ENCODE measurements at regions not wholly inside any gene's neighbourhood (a gene's known extent, or its start where the extent isn't known, plus 50 kb on each side); places are given as distances from the start of the nearest gene placed in this dataset.
"Not testable (repeated sequence)": the region's sequence is repeated elsewhere in the genome, so short reads cannot be mapped to it uniquely, and the experiment has no call there.

GRCh38 chr21:35504277-35504676 lies 455.2 kb upstream of the RUNX1 start:
- Histone ChIP-seq H3K27ac (ENCODE audit: low read depth, low read length) (no peak overlapping the region), H3K4me3 (ENCODE audit: low read depth in 1 of 5, low read length in 5 of 5) (no peak overlapping the region), H3K4me1 (ENCODE audit: control insufficient read depth in 5 of 5, insufficient read depth in 5 of 5, low read length in 5 of 5) (peaks cover 4 to 23% (median 18%) of the 10 kb centered on the region in 5 donors), H3K27me3 (ENCODE audit: control insufficient read depth in 5 of 5, insufficient read depth in 4 of 5, low read length in 5 of 5) (peaks cover 0 to 4% (median 0%) of the 10 kb centered on the region in 5 donors), H3K36me3 (ENCODE audit: control insufficient read depth in 5 of 5, insufficient read depth in 5 of 5, low read length in 5 of 5) (no peaks in the 10 kb centered on the region), H3K9ac (ENCODE audit: low read length in 5 of 5) (no peak overlapping the region), H3K9me3 (ENCODE audit: control insufficient read depth in 5 of 5, low read length in 5 of 5) (no peaks in the 10 kb centered on the region)

GRCh38 chr21:35503671-35504070 lies 454.6 kb upstream of the RUNX1 start:
- H3K4me3 ChIP-seq (ENCODE audit: low read depth in 1 of 5, low read length in 5 of 5) = no peak overlapping the region
- no peaks in the 10 kb centered on the region for H3K9me3 ChIP-seq (ENCODE audit: control insufficient read depth in 5 of 5, low read length in 5 of 5)
- H3K4me1 ChIP-seq (ENCODE audit: control insufficient read depth in 5 of 5, insufficient read depth in 5 of 5, low read length in 5 of 5) = peaks cover 4 to 23% (median 14%) of the 10 kb centered on the region in 5 donors
- H3K9ac ChIP-seq (ENCODE audit: low read length in 5 of 5) = no peak overlapping the region
- no peaks in the 10 kb centered on the region for H3K36me3 ChIP-seq (ENCODE audit: control insufficient read depth in 5 of 5, insufficient read depth in 5 of 5, low read length in 5 of 5)
- peaks cover 0 to 4% (median 0%) of the 10 kb centered on the region in 5 donors for H3K27me3 ChIP-seq (ENCODE audit: control insufficient read depth in 5 of 5, insufficient read depth in 4 of 5, low read length in 5 of 5)
- H3K27ac ChIP-seq (ENCODE audit: low read depth, low read length) = no peak overlapping the region

GRCh38 chr21:35502821-35503220 lies 453.7 kb upstream of the RUNX1 start:
- peaks cover 4 to 18% (median 11%) of the 10 kb centered on the region in 5 donors for H3K4me1 ChIP-seq (ENCODE audit: control insufficient read depth in 5 of 5, insufficient read depth in 5 of 5, low read length in 5 of 5)
- no peak overlapping the region for H3K4me3 ChIP-seq (ENCODE audit: low read depth in 1 of 5, low read length in 5 of 5)
- H3K27me3 ChIP-seq (ENCODE audit: control insufficient read depth in 5 of 5, insufficient read depth in 4 of 5, low read length in 5 of 5) = peaks cover 0 to 4% (median 0%) of the 10 kb centered on the region in 5 donors
- no peak overlapping the region for H3K27ac ChIP-seq (ENCODE audit: low read depth, low read length)
- no peaks in the 10 kb centered on the region for H3K9me3 ChIP-seq (ENCODE audit: control insufficient read depth in 5 of 5, low read length in 5 of 5)
- no peaks in the 10 kb centered on the region for H3K36me3 ChIP-seq (ENCODE audit: control insufficient read depth in 5 of 5, insufficient read depth in 5 of 5, low read length in 5 of 5)
- no peak overlapping the region for H3K9ac ChIP-seq (ENCODE audit: low read length in 5 of 5)

GRCh38 chr21:35497522-35497921 lies 448.4 kb upstream of the RUNX1 start:
- not testable (repeated sequence) for H3K27me3 ChIP-seq (ENCODE audit: control insufficient read depth in 5 of 5, insufficient read depth in 4 of 5, low read length in 5 of 5); H3K9me3 ChIP-seq (ENCODE audit: control insufficient read depth in 5 of 5, low read length in 5 of 5); H3K27ac ChIP-seq (ENCODE audit: low read depth, low read length); H3K36me3 ChIP-seq (ENCODE audit: control insufficient read depth in 5 of 5, insufficient read depth in 5 of 5, low read length in 5 of 5); H3K4me1 ChIP-seq (ENCODE audit: control insufficient read depth in 5 of 5, insufficient read depth in 5 of 5, low read length in 5 of 5); H3K4me3 ChIP-seq (ENCODE audit: low read depth in 1 of 5, low read length in 5 of 5); H3K9ac ChIP-seq (ENCODE audit: low read length in 5 of 5)

- no peak overlapping the region for H3K27ac ChIP-seq (ENCODE audit: low read depth, low read length)
- no peak overlapping the region for H3K4me3 ChIP-seq (ENCODE audit: low read depth in 1 of 5, low read length in 5 of 5)
- H3K36me3 ChIP-seq (ENCODE audit: control insufficient read depth in 5 of 5, insufficient read depth in 5 of 5, low read length in 5 of 5) = no peaks in the 10 kb centered on the region
- no peak overlapping the region for H3K9ac ChIP-seq (ENCODE audit: low read length in 5 of 5)
- H3K9me3 ChIP-seq (ENCODE audit: control insufficient read depth in 5 of 5, low read length in 5 of 5) = no peaks in the 10 kb centered on the region
- H3K27me3 ChIP-seq (ENCODE audit: control insufficient read depth in 5 of 5, insufficient read depth in 4 of 5, low read length in 5 of 5) = peaks cover 0 to 3% (median 0%) of the 10 kb centered on the region in 5 donors
- H3K4me1 ChIP-seq (ENCODE audit: control insufficient read depth in 5 of 5, insufficient read depth in 5 of 5, low read length in 5 of 5) = peaks cover 0 to 8% (median 0%) of the 10 kb centered on the region in 5 donors
These were observed 443.0 kb upstream of the RUNX1 start for GRCh38 chr21:35491920-35492678.

GRCh38 chr21:35491114-35491513 lies 442.0 kb upstream of the RUNX1 start:
- Histone ChIP-seq H3K9ac (ENCODE audit: low read length in 5 of 5) (no peak overlapping the region), H3K36me3 (ENCODE audit: control insufficient read depth in 5 of 5, insufficient read depth in 5 of 5, low read length in 5 of 5) (no peaks in the 10 kb centered on the region), H3K27ac (ENCODE audit: low read depth, low read length) (no peak overlapping the region), H3K9me3 (ENCODE audit: control insufficient read depth in 5 of 5, low read length in 5 of 5) (no peaks in the 10 kb centered on the region), H3K4me3 (ENCODE audit: low read depth in 1 of 5, low read length in 5 of 5) (no peak overlapping the region), H3K4me1 (ENCODE audit: control insufficient read depth in 5 of 5, insufficient read depth in 5 of 5, low read length in 5 of 5) (peaks cover 0 to 8% (median 0%) of the 10 kb centered on the region in 5 donors), H3K27me3 (ENCODE audit: control insufficient read depth in 5 of 5, insufficient read depth in 4 of 5, low read length in 5 of 5) (peaks cover 0 to 3% (median 0%) of the 10 kb centered on the region in 5 donors)

- Histone ChIP-seq H3K9ac (ENCODE audit: low read length in 5 of 5) (no peak overlapping the region), H3K27ac (ENCODE audit: low read depth, low read length) (no peak overlapping the region), H3K4me1 (ENCODE audit: control insufficient read depth in 5 of 5, insufficient read depth in 5 of 5, low read length in 5 of 5) (peaks cover 0 to 8% (median 0%) of the 10 kb centered on the region in 5 donors), H3K4me3 (ENCODE audit: low read depth in 1 of 5, low read length in 5 of 5) (no peak overlapping the region), H3K9me3 (ENCODE audit: control insufficient read depth in 5 of 5, low read length in 5 of 5) (no peaks in the 10 kb centered on the region), H3K36me3 (ENCODE audit: control insufficient read depth in 5 of 5, insufficient read depth in 5 of 5, low read length in 5 of 5) (no peaks in the 10 kb centered on the region), H3K27me3 (ENCODE audit: control insufficient read depth in 5 of 5, insufficient read depth in 4 of 5, low read length in 5 of 5) (peaks cover 0 to 3% (median 0%) of the 10 kb centered on the region in 5 donors)
These were observed 440.4 kb upstream of the RUNX1 start for GRCh38 chr21:35489389-35489980.

- Histone ChIP-seq H3K9ac (ENCODE audit: low read length in 5 of 5) (no peak overlapping the region), H3K27me3 (ENCODE audit: control insufficient read depth in 5 of 5, insufficient read depth in 4 of 5, low read length in 5 of 5) (peaks cover 0 to 3% (median 0%) of the 10 kb centered on the region in 5 donors), H3K9me3 (ENCODE audit: control insufficient read depth in 5 of 5, low read length in 5 of 5) (no peaks in the 10 kb centered on the region), H3K27ac (ENCODE audit: low read depth, low read length) (no peak overlapping the region), H3K36me3 (ENCODE audit: control insufficient read depth in 5 of 5, insufficient read depth in 5 of 5, low read length in 5 of 5) (no peaks in the 10 kb centered on the region), H3K4me3 (ENCODE audit: low read depth in 1 of 5, low read length in 5 of 5) (no peak overlapping the region), H3K4me1 (ENCODE audit: control insufficient read depth in 5 of 5, insufficient read depth in 5 of 5, low read length in 5 of 5) (peaks cover 0 to 8% (median 0%) of the 10 kb centered on the region in 5 donors)
These were observed 439.8 kb upstream of the RUNX1 start for GRCh38 chr21:35488946-35489345.

GRCh38 chr21:35485364-35485763 lies 436.3 kb upstream of the RUNX1 start:
- Histone ChIP-seq H3K27ac (ENCODE audit: low read depth, low read length) (no peak overlapping the region), H3K4me3 (ENCODE audit: low read depth in 1 of 5, low read length in 5 of 5) (no peak overlapping the region), H3K27me3 (ENCODE audit: control insufficient read depth in 5 of 5, insufficient read depth in 4 of 5, low read length in 5 of 5) (peaks cover 0 to 3% (median 0%) of the 10 kb centered on the region in 5 donors), H3K36me3 (ENCODE audit: control insufficient read depth in 5 of 5, insufficient read depth in 5 of 5, low read length in 5 of 5) (no peaks in the 10 kb centered on the region), H3K9ac (ENCODE audit: low read length in 5 of 5) (no peak overlapping the region), H3K9me3 (ENCODE audit: control insufficient read depth in 5 of 5, low read length in 5 of 5) (no peaks in the 10 kb centered on the region), H3K4me1 (ENCODE audit: control insufficient read depth in 5 of 5, insufficient read depth in 5 of 5, low read length in 5 of 5) (no peaks in the 10 kb centered on the region)

GRCh38 chr21:35484851-35485250 lies 435.7 kb upstream of the RUNX1 start:
- Histone ChIP-seq H3K4me1 (ENCODE audit: control insufficient read depth in 5 of 5, insufficient read depth in 5 of 5, low read length in 5 of 5) (no peaks in the 10 kb centered on the region), H3K27me3 (ENCODE audit: control insufficient read depth in 5 of 5, insufficient read depth in 4 of 5, low read length in 5 of 5) (peaks cover 0 to 2% (median 0%) of the 10 kb centered on the region in 5 donors), H3K36me3 (ENCODE audit: control insufficient read depth in 5 of 5, insufficient read depth in 5 of 5, low read length in 5 of 5) (no peaks in the 10 kb centered on the region), H3K27ac (ENCODE audit: low read depth, low read length) (no peak overlapping the region), H3K9me3 (ENCODE audit: control insufficient read depth in 5 of 5, low read length in 5 of 5) (no peaks in the 10 kb centered on the region), H3K4me3 (ENCODE audit: low read depth in 1 of 5, low read length in 5 of 5) (no peak overlapping the region), H3K9ac (ENCODE audit: low read length in 5 of 5) (no peak overlapping the region)

All from subcutaneous abdominal adipose tissue (tissue), 5 donors.